ENCODE measurements at regions not wholly inside any gene's neighbourhood (a gene's known extent, or its start where the extent isn't known, plus 50 kb on each side); places are given as distances from the start of the nearest gene placed in this dataset.

GRCh38 chr1:208413006-208413405 lies 168.8 kb upstream of the PLXNA2 start:
- FAIRE-seq, result no peak
- intact Hi-C loops (cut with DNase I), result no loop called here
- TF ChIP-seq CTCF (IDR thresholded peaks at IDR 0.05), result no peak

GRCh38 chr1:208418667-208419066 lies 174.5 kb upstream of the PLXNA2 start:
- H3K36me3 ChIP-seq, result no peaks in the 10 kb centered on the region
- no peaks in the 10 kb centered on the region for H3K4me1 ChIP-seq
- 87 to 89% methylated on average over 1 of the region's 1 CpG for WGBS, 2 donors
- ATAC-seq (no peak), FAIRE-seq (no peak), DNase-seq (no peak)
- TF ChIP-seq CTCF (IDR thresholded peaks at IDR 0.05), result no peak
- intact Hi-C loops (cut with DNase I), result no loop called here
- H3K9me3 ChIP-seq, result no peaks in the 10 kb centered on the region
- no peak overlapping the region for H3K4me3 ChIP-seq
- no peak overlapping the region for H3K27ac ChIP-seq
- H3K27me3 ChIP-seq, result no peaks in the 10 kb centered on the region

More at GRCh38 chr1:208413006-208413405, 168.8 kb upstream of the PLXNA2 start:
- no peak for DNase-seq
- WGBS, 2 donors, result 51 to 63% methylated on average over 2 of the region's 2 CpGs
- Histone ChIP-seq H3K9me3 (no peaks in the 10 kb centered on the region), H3K27me3 (no peaks in the 10 kb centered on the region), H3K4me3 (no peak overlapping the region), H3K27ac (no peak overlapping the region), H3K36me3 (no peaks in the 10 kb centered on the region), H3K4me1 (no peaks in the 10 kb centered on the region)
- ATAC-seq, result no peak

GRCh38 chr1:208419746-208420420 lies 175.7 kb upstream of the PLXNA2 start:
- FAIRE-seq, result no peak
- TF ChIP-seq CTCF (IDR thresholded peaks at IDR 0.05), result no peak
- WGBS, 2 donors, result 56 to 57% methylated on average over 5 of the region's 5 CpGs

GRCh38 chr1:208420696-208421095 lies 176.5 kb upstream of the PLXNA2 start:
- FAIRE-seq (no peak), DNase-seq (no peak), ATAC-seq (no peak)
- no peak overlapping the region for H3K27ac ChIP-seq
- no peaks in the 10 kb centered on the region for H3K9me3 ChIP-seq
- no peak for TF ChIP-seq CTCF (IDR thresholded peaks at IDR 0.05)
- 92 to 95% methylated on average over 1 of the region's 1 CpG for WGBS, 2 donors
- H3K27me3 ChIP-seq, result no peaks in the 10 kb centered on the region
- H3K36me3 ChIP-seq, result no peaks in the 10 kb centered on the region
- H3K4me3 ChIP-seq, result no peak overlapping the region
- intact Hi-C loops (cut with DNase I), result no loop called here
- H3K4me1 ChIP-seq, result no peaks in the 10 kb centered on the region

More at GRCh38 chr1:208419746-208420420, 175.7 kb upstream of the PLXNA2 start:
- DNase-seq (no peak), ATAC-seq (no peak)
- Histone ChIP-seq H3K36me3 (no peaks in the 10 kb centered on the region), H3K27ac (no peak overlapping the region), H3K4me1 (no peaks in the 10 kb centered on the region), H3K4me3 (no peak overlapping the region), H3K9me3 (no peaks in the 10 kb centered on the region), H3K27me3 (no peaks in the 10 kb centered on the region)
- intact Hi-C loops (cut with DNase I), result no loop called here

- FAIRE-seq (no peak), DNase-seq (no peak), ATAC-seq (no peak)
- Histone ChIP-seq H3K36me3 (no peaks in the 10 kb centered on the region), H3K4me1 (no peaks in the 10 kb centered on the region), H3K9me3 (no peaks in the 10 kb centered on the region), H3K27ac (no peak overlapping the region), H3K4me3 (no peak overlapping the region), H3K27me3 (no peaks in the 10 kb centered on the region)
- intact Hi-C loops (cut with DNase I), result no loop called here
- TF ChIP-seq CTCF (IDR thresholded peaks at IDR 0.05), result no peak
- 33 to 39% methylated on average over 4 of the region's 4 CpGs for WGBS, 2 donors
Measured at GRCh38 chr1:208421486-208421885, 177.3 kb upstream of the PLXNA2 start.
